Immature natural killer cell (primary cell): ENCODE measurements at regions not wholly inside any gene's neighbourhood (a gene's known extent, or its start where the extent isn't known, plus 50 kb on each side); places are given as distances from the start of the nearest gene placed in this dataset.

Experiments used
- DNase-seq, 3 donors: peaks; one replicate each; pipeline ENCODE4 v3.0.0; 2022; ENCODE audit warnings: mixed read lengths in 1 of 3
- H3K27ac Mint-ChIP-seq, 6 donors: one replicate each; pipeline ENCODE4 v1.8.0; 2020; ENCODE audit warnings: mixed read lengths in 6 of 6, mild to moderate bottlenecking in 5 of 6, inconsistent platforms in 4 of 6, moderate library complexity in 3 of 6
- H3K27me3 Mint-ChIP-seq, 3 donors: one replicate each; pipeline ENCODE4 v1.8.0; 2020 to 2021; ENCODE audit warnings: low read depth in 3 of 3, mild to moderate bottlenecking in 3 of 3, mixed read lengths in 3 of 3, moderate library complexity in 3 of 3, inconsistent platforms in 1 of 3
- H3K36me3 Mint-ChIP-seq, 3 donors: one replicate each; pipeline ENCODE4 v1.8.0; 2020; ENCODE audit warnings: mixed read lengths in 3 of 3, inconsistent platforms in 2 of 3, mild to moderate bottlenecking in 2 of 3
- H3K4me1 Mint-ChIP-seq, 2 donors: one replicate each; pipeline ENCODE4 v1.8.0; 2020; ENCODE audit warnings: inconsistent platforms in 2 of 2, mild to moderate bottlenecking in 2 of 2, mixed read lengths in 2 of 2, moderate library complexity in 1 of 2
- H3K4me3 Mint-ChIP-seq, 5 donors: one replicate each; pipeline ENCODE4 v1.8.0; 2020; ENCODE audit warnings: mild to moderate bottlenecking in 5 of 5, mixed read lengths in 5 of 5, inconsistent platforms in 3 of 5, moderate library complexity in 3 of 5
- H3K9me3 Mint-ChIP-seq, 6 donors: one replicate each; pipeline ENCODE4 v1.8.0; 2020; ENCODE audit warnings: mild to moderate bottlenecking in 6 of 6, mixed read lengths in 6 of 6, inconsistent platforms in 4 of 6, moderate library complexity in 3 of 6

- DNase-seq = no peak
- Mint-ChIP-seq H3K36me3 (no peaks in the 10 kb centered on the region), H3K4me3 (no peak overlapping the region), H3K9me3 (peaks cover 1 to 22% (median 6%) of the 10 kb centered on the region in 6 donors), H3K27me3 (no peaks in the 10 kb centered on the region), H3K4me1 (no peaks in the 10 kb centered on the region), H3K27ac (no peak overlapping the region)
Measured at GRCh38 chr5:121009058-121009457, 545.0 kb downstream of the PRR16 start.

GRCh38 chr5:121018004-121018403 lies 553.9 kb downstream of the PRR16 start:
- Mint-ChIP-seq H3K27ac (no peak overlapping the region), H3K4me3 (no peak overlapping the region), H3K27me3 (no peaks in the 10 kb centered on the region), H3K9me3 (peaks cover 3 to 43% (median 16%) of the 10 kb centered on the region in 6 donors), H3K36me3 (no peaks in the 10 kb centered on the region), H3K4me1 (no peaks in the 10 kb centered on the region)
- DNase-seq = no peak

GRCh38 chr5:121019106-121019505 lies 555.0 kb downstream of the PRR16 start:
- H3K27ac Mint-ChIP-seq = no peak overlapping the region
- H3K4me1 Mint-ChIP-seq = no peaks in the 10 kb centered on the region
- DNase-seq = no peak
- H3K36me3 Mint-ChIP-seq = no peaks in the 10 kb centered on the region
- H3K4me3 Mint-ChIP-seq = no peak overlapping the region
- H3K9me3 Mint-ChIP-seq = peaks cover 3 to 41% (median 17%) of the 10 kb centered on the region in 6 donors
- H3K27me3 Mint-ChIP-seq = no peaks in the 10 kb centered on the region

GRCh38 chr5:121019734-121020133 lies 555.6 kb downstream of the PRR16 start:
- no peaks in the 10 kb centered on the region for H3K27me3 Mint-ChIP-seq
- DNase-seq = no peak
- peaks cover 3 to 41% (median 16%) of the 10 kb centered on the region in 6 donors for H3K9me3 Mint-ChIP-seq
- no peaks in the 10 kb centered on the region for H3K36me3 Mint-ChIP-seq
- no peaks in the 10 kb centered on the region for H3K4me1 Mint-ChIP-seq
- H3K27ac Mint-ChIP-seq = no peak overlapping the region
- no peak overlapping the region for H3K4me3 Mint-ChIP-seq

GRCh38 chr5:121021681-121022080 lies 557.6 kb downstream of the PRR16 start:
- Mint-ChIP-seq H3K36me3 (no peaks in the 10 kb centered on the region), H3K4me1 (no peaks in the 10 kb centered on the region), H3K27ac (no peak overlapping the region)

GRCh38 chr5:121024416-121025311 lies 560.6 kb downstream of the PRR16 start:
- H3K27me3 Mint-ChIP-seq = no peaks in the 10 kb centered on the region
- H3K4me3 Mint-ChIP-seq = no peak overlapping the region
- H3K27ac Mint-ChIP-seq = no peak overlapping the region
- peaks cover 3 to 36% (median 14%) of the 10 kb centered on the region in 6 donors for H3K9me3 Mint-ChIP-seq
- H3K36me3 Mint-ChIP-seq = no peaks in the 10 kb centered on the region
- no peaks in the 10 kb centered on the region for H3K4me1 Mint-ChIP-seq
- no peak for DNase-seq

More at GRCh38 chr5:121021681-121022080, 557.6 kb downstream of the PRR16 start:
- Mint-ChIP-seq H3K4me3 (no peak overlapping the region), H3K27me3 (no peaks in the 10 kb centered on the region), H3K9me3 (peaks cover 3 to 37% (median 13%) of the 10 kb centered on the region in 6 donors)
- no peak for DNase-seq

- DNase-seq = no peak
- Mint-ChIP-seq H3K27ac (no peak overlapping the region), H3K27me3 (no peaks in the 10 kb centered on the region), H3K4me1 (no peaks in the 10 kb centered on the region), H3K36me3 (no peaks in the 10 kb centered on the region), H3K4me3 (no peak overlapping the region), H3K9me3 (peaks cover 3 to 36% (median 16%) of the 10 kb centered on the region in 6 donors)
Measured at GRCh38 chr5:121025671-121026070, 561.6 kb downstream of the PRR16 start.

GRCh38 chr5:121027636-121028035 lies 563.5 kb downstream of the PRR16 start:
- H3K4me3 Mint-ChIP-seq = no peak overlapping the region
- H3K27ac Mint-ChIP-seq = no peak overlapping the region
- DNase-seq = no peak

GRCh38 chr5:121029536-121030245 lies 565.6 kb downstream of the PRR16 start:
- no peaks in the 10 kb centered on the region for H3K27me3 Mint-ChIP-seq
- no peaks in the 10 kb centered on the region for H3K36me3 Mint-ChIP-seq
- no peak for DNase-seq
- peaks cover 4 to 28% (median 19%) of the 10 kb centered on the region in 6 donors for H3K9me3 Mint-ChIP-seq
- H3K4me3 Mint-ChIP-seq = no peak overlapping the region
- H3K27ac Mint-ChIP-seq = no peak overlapping the region
- H3K4me1 Mint-ChIP-seq = no peaks in the 10 kb centered on the region

More at GRCh38 chr5:121027636-121028035, 563.5 kb downstream of the PRR16 start:
- H3K27me3 Mint-ChIP-seq = no peaks in the 10 kb centered on the region
- H3K9me3 Mint-ChIP-seq = peaks cover 3 to 28% (median 14%) of the 10 kb centered on the region in 6 donors
- H3K4me1 Mint-ChIP-seq = no peaks in the 10 kb centered on the region
- H3K36me3 Mint-ChIP-seq = no peaks in the 10 kb centered on the region

- Mint-ChIP-seq H3K4me3 (no peak overlapping the region), H3K9me3 (peaks cover 4 to 26% (median 21%) of the 10 kb centered on the region in 6 donors), H3K27me3 (no peaks in the 10 kb centered on the region), H3K4me1 (no peaks in the 10 kb centered on the region), H3K36me3 (no peaks in the 10 kb centered on the region), H3K27ac (no peak overlapping the region)
- DNase-seq = no peak
Measured at GRCh38 chr5:121031491-121031890, 567.4 kb downstream of the PRR16 start.

GRCh38 chr5:121033334-121033733 lies 569.2 kb downstream of the PRR16 start:
- DNase-seq = no peak
- Mint-ChIP-seq H3K36me3 (no peaks in the 10 kb centered on the region), H3K27me3 (peaks cover 0 to 2% (median 0%) of the 10 kb centered on the region in 3 donors), H3K27ac (no peak overlapping the region), H3K9me3 (peaks cover 4 to 27% (median 20%) of the 10 kb centered on the region in 6 donors), H3K4me1 (no peaks in the 10 kb centered on the region), H3K4me3 (no peak overlapping the region)

GRCh38 chr5:121038438-121038837 lies 574.3 kb downstream of the PRR16 start:
- H3K4me3 Mint-ChIP-seq = no peak overlapping the region
- no peak for DNase-seq
- peaks cover 0 to 2% (median 0%) of the 10 kb centered on the region in 3 donors for H3K27me3 Mint-ChIP-seq
- no peak overlapping the region for H3K27ac Mint-ChIP-seq
- no peaks in the 10 kb centered on the region for H3K4me1 Mint-ChIP-seq
- H3K36me3 Mint-ChIP-seq = no peaks in the 10 kb centered on the region
- peaks cover 9 to 24% (median 16%) of the 10 kb centered on the region in 6 donors for H3K9me3 Mint-ChIP-seq

- Mint-ChIP-seq H3K9me3 (peaks cover 0 to 31% (median 14%) of the 10 kb centered on the region in 6 donors), H3K4me3 (no peak overlapping the region), H3K4me1 (no peaks in the 10 kb centered on the region), H3K27me3 (no peaks in the 10 kb centered on the region), H3K36me3 (peaks cover 0 to 6% (median 0%) of the 10 kb centered on the region in 3 donors), H3K27ac (no peak overlapping the region)
- DNase-seq = no peak
Measured at GRCh38 chr5:121049971-121050370, 585.9 kb downstream of the PRR16 start.
